Uterus (tissue), 2 donors: ENCODE measurements at regions not wholly inside any gene's neighbourhood (a gene's known extent, or its start where the extent isn't known, plus 50 kb on each side); places are given as distances from the start of the nearest gene placed in this dataset.

Experiments
- CTCF ChIP-seq, 4 experiments: fragments of 200-600 bp in 2 of 4; fragments of 450-650 bp in 2 of 4; sonication (generic) in 2 of 4; IDR thresholded peaks; one replicate each; pipeline ENCODE4 v1.5.1; 2016 to 2019; ENCODE audit warnings: antibody characterized with exemption in 4 of 4, mild to moderate bottlenecking in 2 of 4, moderate library complexity in 1 of 4
- POLR2A ChIP-seq, 2 donors: fragments of 450-650 bp; IDR thresholded peaks; one replicate each; pipeline ENCODE4 v1.6.1; 2016; ENCODE audit warnings: antibody characterized with exemption in 2 of 2, mild to moderate bottlenecking in 1 of 2, moderate library complexity in 1 of 2

- TF ChIP-seq CTCF (IDR thresholded peaks at IDR 0.05) (no peak), POLR2A (IDR thresholded peaks at IDR 0.05) (no peak)
These were observed 495.8 kb downstream of the NTRK3 start for GRCh38 chr15:87760547-87761314.
